HG02884 (cell line): ENCODE measurements at regions not wholly inside any gene's neighbourhood (a gene's known extent, or its start where the extent isn't known, plus 50 kb on each side); places are given as distances from the start of the nearest gene placed in this dataset.

Experiments
- ATAC-seq: cut with Tn5 transposase; IDR thresholded peaks from one replicate; pipeline ENCODE4 v1.9.1; 2021; ENCODE audit warnings: mild to moderate bottlenecking, moderate library complexity; ENCODE audit not compliant: unreplicated experiment

- ATAC-seq: no peak
These were observed 211.2 kb downstream of the GBA3 start for GRCh38 chr4:22903913-22904312.

- no peak for ATAC-seq
These were observed 208.9 kb downstream of the GBA3 start for GRCh38 chr4:22901631-22902030.

GRCh38 chr4:22900876-22901275, 208.1 kb downstream of the GBA3 start:
- no peak for ATAC-seq

DNA sequence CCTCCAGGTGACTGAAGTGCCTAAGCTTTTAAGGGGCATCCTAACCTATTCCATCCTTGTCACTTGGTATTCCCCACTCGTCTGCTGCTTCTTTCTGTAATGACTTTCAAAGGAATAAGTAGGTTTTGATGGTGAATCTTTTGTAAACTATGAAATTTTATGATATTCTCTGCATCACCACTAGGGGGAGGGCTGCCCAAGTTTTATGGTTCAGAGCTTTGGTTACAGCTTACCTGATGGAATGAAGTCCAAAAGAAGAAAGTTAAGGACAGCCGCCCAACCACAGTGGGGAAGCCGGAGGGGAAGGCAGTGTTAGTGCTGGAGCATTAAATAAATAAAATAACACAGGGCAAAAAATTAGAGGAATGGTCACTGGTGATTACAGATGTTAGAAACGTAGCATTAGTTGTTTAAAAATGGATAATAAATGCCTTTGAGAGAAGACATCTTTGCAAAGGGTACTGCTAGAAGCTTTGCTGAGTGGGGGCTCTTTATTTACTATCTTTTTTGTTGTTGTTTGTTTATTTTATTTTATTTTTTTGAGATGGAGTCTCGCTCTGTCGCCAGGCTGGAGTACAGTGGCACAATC, 204.9 kb downstream of the GBA3 start:
- peak; percentile 74 for ATAC-seq

DNA sequence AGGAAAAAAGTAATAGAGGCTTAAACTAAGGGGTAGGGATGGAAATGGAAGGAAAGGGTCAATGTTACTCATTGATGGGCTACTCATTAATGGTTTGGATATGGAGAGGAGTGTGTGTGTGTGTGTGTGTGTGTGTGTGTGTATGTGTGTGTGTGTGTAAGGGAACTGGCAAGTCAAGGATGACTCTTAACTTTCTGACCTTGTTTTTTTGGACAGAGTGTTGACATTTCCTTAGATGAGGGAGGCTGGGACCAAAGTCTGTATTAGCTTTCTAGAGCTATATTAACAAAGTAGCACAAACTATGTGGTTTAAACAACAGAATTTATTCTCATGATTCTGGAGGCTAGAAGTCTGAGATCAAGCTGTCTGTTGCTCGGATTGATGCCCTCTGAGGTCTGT, 202.7 kb downstream of the GBA3 start:
- no peak for ATAC-seq

- no peak for ATAC-seq
These were observed 191.4 kb downstream of the GBA3 start for GRCh38 chr4:22884157-22884556.

GRCh38 chr4:22881411-22881810, 188.7 kb downstream of the GBA3 start:
- ATAC-seq: no peak

- no peak for ATAC-seq
These were observed 184.8 kb downstream of the GBA3 start for GRCh38 chr4:22877486-22878052.

DNA sequence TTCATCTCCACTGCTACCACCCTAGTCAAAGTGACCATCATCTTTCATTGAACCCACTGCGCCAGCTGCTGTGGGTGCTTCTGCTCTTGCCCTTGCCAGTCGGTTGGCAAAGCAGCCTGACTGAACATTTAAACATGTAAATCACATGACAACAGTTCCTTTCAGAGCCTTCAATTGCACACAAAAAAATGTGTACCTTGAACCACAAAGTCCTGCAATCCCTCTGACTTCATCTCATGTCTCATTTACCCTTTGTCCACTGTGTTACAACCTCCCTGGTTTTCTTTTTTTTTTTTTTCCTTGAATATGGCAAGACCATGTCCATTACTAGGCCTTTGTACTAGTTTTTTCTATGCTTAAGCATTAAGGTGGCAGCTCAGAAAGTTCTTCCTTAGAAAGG, 183.5 kb downstream of the GBA3 start:
- no peak for ATAC-seq

DNA sequence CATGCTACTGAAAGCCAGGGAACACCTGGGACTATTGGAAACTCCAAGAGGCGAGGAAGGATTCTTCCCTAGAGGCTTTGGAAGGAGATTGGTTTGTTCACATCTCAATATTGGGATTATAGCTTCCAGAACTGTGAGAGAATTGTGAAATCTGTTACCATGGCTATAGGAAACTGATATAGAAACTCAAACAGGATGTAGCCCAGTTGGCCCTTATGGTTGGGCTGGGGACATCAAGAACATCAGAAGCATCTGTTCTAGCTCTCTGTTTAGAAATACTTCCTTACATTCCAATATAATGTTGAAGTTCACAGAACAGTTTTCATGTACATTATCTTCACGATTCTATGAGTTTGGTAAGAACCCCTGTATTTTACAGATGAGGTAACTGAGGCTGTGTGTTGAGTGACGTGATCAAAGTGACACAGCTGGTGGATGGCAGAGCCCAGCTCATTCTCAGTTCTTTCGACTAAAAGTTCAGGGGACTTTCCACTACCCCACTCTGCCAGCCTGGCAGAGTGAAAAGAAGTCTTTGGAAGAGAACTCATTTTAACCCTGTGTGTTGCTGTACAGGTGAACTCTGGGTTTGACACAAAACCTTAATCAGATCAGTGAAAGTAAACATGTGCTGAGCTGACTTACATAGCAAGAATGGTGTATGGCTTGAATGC, 183.0 kb downstream of the GBA3 start:
- ATAC-seq: no peak

- no peak for ATAC-seq
These were observed 181.7 kb downstream of the GBA3 start for GRCh38 chr4:22874334-22874912.

DNA sequence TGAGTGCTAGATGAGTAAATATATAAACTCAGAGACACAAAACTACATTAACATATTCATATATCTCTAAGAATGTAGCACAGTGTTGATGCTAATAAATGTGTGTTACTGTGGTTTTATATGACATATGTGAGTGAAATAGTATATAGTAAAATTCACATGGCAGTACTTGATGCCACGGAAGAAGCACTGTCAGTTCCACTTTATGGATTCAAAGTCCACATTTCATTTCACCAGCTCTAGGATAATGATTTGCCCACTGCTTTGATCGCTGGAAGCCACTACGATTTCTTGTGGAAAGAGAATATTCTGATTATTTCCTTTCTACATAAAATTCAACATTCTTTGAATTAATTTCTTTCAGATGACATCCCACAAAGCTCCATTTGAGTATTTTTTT, 181.2 kb downstream of the GBA3 start:
- ATAC-seq: no peak

GRCh38 chr4:22870847-22871449, 178.2 kb downstream of the GBA3 start:
- ATAC-seq: no peak

DNA sequence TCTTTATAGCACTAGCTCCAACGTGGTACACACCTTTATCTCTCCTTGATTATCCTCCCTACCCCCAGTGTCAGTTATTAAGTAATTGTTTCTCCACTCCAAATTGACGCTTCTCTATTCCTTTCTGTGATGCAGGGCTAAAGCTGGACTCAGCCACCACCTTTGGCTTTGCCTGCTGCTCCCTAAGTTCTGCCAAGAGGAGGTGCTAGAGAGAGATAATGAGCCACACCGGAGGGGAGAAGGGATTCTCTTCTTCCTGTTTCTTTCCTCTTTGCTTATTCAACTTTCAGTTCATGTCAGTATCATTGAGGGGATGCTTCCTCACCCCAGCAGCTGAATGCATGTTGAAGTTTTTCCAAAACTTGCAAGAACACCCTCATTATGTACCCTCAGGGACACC, 176.5 kb downstream of the GBA3 start:
- no peak for ATAC-seq
